H9 (cell line): ENCODE measurements at regions not wholly inside any gene's neighbourhood (a gene's known extent, or its start where the extent isn't known, plus 50 kb on each side); places are given as distances from the start of the nearest gene placed in this dataset.

Source experiments
- DNase-seq: peaks from one replicate; pipeline ENCODE4 v3.0.0-alpha.2; 2017
- H2AFZ ChIP-seq: one replicate; pipeline ENCODE4 v1.6.1; 2013; ENCODE audit warnings: mild to moderate bottlenecking, low read length, control low read depth, moderate library complexity
- H2AK5ac ChIP-seq: 2 replicates; pipeline ENCODE4 v1.6.1; 2013; ENCODE audit warnings: low read length, control low read depth, mixed read lengths; ENCODE audit not compliant: insufficient read length
- H2BK120ac ChIP-seq: one replicate; pipeline ENCODE4 v1.6.1; 2013; ENCODE audit warnings: low read depth, mild to moderate bottlenecking, low read length, control low read depth, inconsistent platforms; ENCODE audit not compliant: poor library complexity, severe bottlenecking
- H2BK12ac ChIP-seq: 2 replicates; pipeline ENCODE4 v1.6.1; 2013; ENCODE audit warnings: low read length, control low read depth, mixed read lengths, low read depth; ENCODE audit not compliant: insufficient read length
- H2BK15ac ChIP-seq: 2 replicates; pipeline ENCODE4 v1.6.1; 2013; ENCODE audit warnings: low read depth, low read length, control low read depth
- H2BK20ac ChIP-seq: one replicate; pipeline ENCODE4 v1.6.1; 2013; ENCODE audit warnings: low read depth, mild to moderate bottlenecking, low read length, control low read depth, inconsistent platforms; ENCODE audit not compliant: poor library complexity, severe bottlenecking
- H2BK5ac ChIP-seq: 2 replicates; pipeline ENCODE4 v1.6.1; 2013; ENCODE audit warnings: low read length, control low read depth, mixed read lengths; ENCODE audit not compliant: insufficient read length
- H3K14ac ChIP-seq: 2 replicates; pipeline ENCODE4 v1.6.1; 2013; ENCODE audit warnings: low read length, control low read depth; ENCODE audit not compliant: insufficient read depth
- H3K18ac ChIP-seq: 2 replicates; pipeline ENCODE4 v1.6.1; 2013; ENCODE audit warnings: low read depth, mild to moderate bottlenecking, mixed read lengths, low read length, control low read depth; ENCODE audit not compliant: insufficient read length
- H3K23ac ChIP-seq: 2 replicates; pipeline ENCODE4 v1.6.1; 2013; ENCODE audit warnings: low read length, control low read depth, mixed read lengths, low read depth; ENCODE audit not compliant: insufficient read length
- H3K23me2 ChIP-seq: 2 replicates; pipeline ENCODE4 v1.6.1; 2013; ENCODE audit warnings: low read depth, mild to moderate bottlenecking, mixed read lengths, low read length, control low read depth; ENCODE audit not compliant: insufficient read length, poor library complexity, severe bottlenecking
- H3K27ac ChIP-seq: 2 replicates; pipeline ENCODE4 v1.5.1; 2013; ENCODE audit warnings: low read length, control low read depth, mixed read lengths, low read depth; ENCODE audit not compliant: insufficient read length
- H3K27me3 ChIP-seq: 2 replicates; pipeline ENCODE4 v1.6.1; 2013; ENCODE audit warnings: low read length, control low read depth, inconsistent platforms; ENCODE audit not compliant: insufficient read depth
- H3K4ac ChIP-seq: 2 replicates; pipeline ENCODE4 v1.6.1; 2013; ENCODE audit warnings: low read depth, mild to moderate bottlenecking, control low read depth, inconsistent platforms, low read length, moderate library complexity
- H3K4me1 ChIP-seq: 2 replicates; pipeline ENCODE4 v1.6.1; 2013; ENCODE audit warnings: low read length, control low read depth, inconsistent platforms; ENCODE audit not compliant: insufficient read depth
- H3K4me2 ChIP-seq: 2 replicates; pipeline ENCODE4 v1.6.1; 2013; ENCODE audit warnings: low read length, control low read depth, mixed read lengths; ENCODE audit not compliant: insufficient read length, insufficient read depth
- H3K56ac ChIP-seq: 2 replicates; pipeline ENCODE4 v1.6.1; 2013; ENCODE audit warnings: low read depth, mild to moderate bottlenecking, mixed read lengths, low read length, control low read depth; ENCODE audit not compliant: insufficient read length
- H3K79me1 ChIP-seq: 2 replicates; pipeline ENCODE4 v1.6.1; 2013; ENCODE audit warnings: low read depth, mild to moderate bottlenecking, moderate library complexity, low read length, control low read depth, inconsistent platforms; ENCODE audit not compliant: insufficient read depth, poor library complexity, severe bottlenecking
- H3K79me2 ChIP-seq: 2 replicates; pipeline ENCODE4 v1.6.1; 2013; ENCODE audit warnings: low read length, control low read depth, inconsistent platforms; ENCODE audit not compliant: insufficient read depth
- H3K9ac ChIP-seq: 2 replicates; pipeline ENCODE4 v1.6.1; 2013; ENCODE audit warnings: low read length, control low read depth, mixed read lengths; ENCODE audit not compliant: insufficient read length; ENCODE audit errors: extremely low read depth
- H3K9me3 ChIP-seq: one replicate; pipeline ENCODE4 v1.6.1; 2013; ENCODE audit warnings: low read depth, low read length, inconsistent platforms; ENCODE audit not compliant: control insufficient read depth
- H3T11ph ChIP-seq: one replicate; pipeline ENCODE4 v1.6.1; 2013; ENCODE audit warnings: mild to moderate bottlenecking, low read length, control low read depth, inconsistent platforms
- H4K20me1 ChIP-seq: one replicate; pipeline ENCODE4 v1.6.1; 2013; ENCODE audit not compliant: control insufficient read depth, insufficient read length, insufficient read depth
- H4K5ac ChIP-seq: 2 replicates; pipeline ENCODE4 v1.6.1; 2013; ENCODE audit warnings: low read depth, mild to moderate bottlenecking, mixed read lengths, low read length, control low read depth; ENCODE audit not compliant: insufficient read length
- H4K8ac ChIP-seq: replicated peaks from 2 replicates; pipeline ENCODE4 v1.6.1; 2013; ENCODE audit warnings: low read length, control low read depth, mixed read lengths, low read depth; ENCODE audit not compliant: insufficient read length
- H4K91ac ChIP-seq: 2 replicates; pipeline ENCODE4 v1.6.1; 2013; ENCODE audit warnings: low read depth, mild to moderate bottlenecking, moderate library complexity, mixed read lengths, low read length, control low read depth; ENCODE audit not compliant: insufficient read length
- H3K27ac Mint-ChIP-seq, 3 experiments: 2 replicates in 2 of 3; 3 replicates in 1 of 3; pipeline ENCODE4 v1.8.0; 2020 to 2021; ENCODE audit warnings: mixed read lengths in 3 of 3, mild to moderate bottlenecking in 1 of 3, moderate library complexity in 1 of 3
- H3K27me3 Mint-ChIP-seq: 2 replicates; pipeline ENCODE4 v1.8.0; 2021; ENCODE audit warnings: low read depth, mild to moderate bottlenecking, moderate library complexity, mixed read lengths
- H3K36me3 Mint-ChIP-seq, 3 experiments: 2 replicates in 2 of 3; 3 replicates in 1 of 3; pipeline ENCODE4 v1.8.0; 2020 to 2021; ENCODE audit warnings: low read depth in 3 of 3, mixed read lengths in 3 of 3; ENCODE audit not compliant: insufficient read depth in 1 of 3
- H3K4me1 Mint-ChIP-seq, 2 experiments: 2 replicates each; pipeline ENCODE4 v1.8.0; 2020; ENCODE audit warnings: mixed read lengths in 2 of 2
- H3K4me3 Mint-ChIP-seq, 2 experiments: 2 replicates in 1 of 2; 3 replicates in 1 of 2; pipeline ENCODE4 v1.8.0; 2020 to 2021; ENCODE audit warnings: mild to moderate bottlenecking in 2 of 2, mixed read lengths in 2 of 2, moderate library complexity in 1 of 2
- H3K9me3 Mint-ChIP-seq, 2 experiments: 2 replicates in 1 of 2; 3 replicates in 1 of 2; pipeline ENCODE4 v1.8.0; 2020; ENCODE audit warnings: mild to moderate bottlenecking in 2 of 2, mixed read lengths in 2 of 2, moderate library complexity in 1 of 2
- CTCF ChIP-seq: fragments of 200-600 bp; sonication (generic); conservative IDR thresholded peaks from 3 replicates; pipeline ENCODE4 v1.8.0; 2021; ENCODE audit warnings: antibody characterized with exemption, mild to moderate bottlenecking
- WGBS: extraction: QIAGEN DNeasy Blood & Tissue Kit; methylation state at CpG from one replicate; pipeline ENCODE4 v1.1.7; 2013; ENCODE audit warnings: missing lambda C conversion rate, low lambda C conversion rate, mixed read lengths; ENCODE audit not compliant: insufficient read length; ENCODE audit errors: extremely low coverage; 5-methylcytosine and 5-hydroxymethylcytosine counted together

- Histone ChIP-seq H4K5ac (no peak overlapping the region), H3K14ac (no peak overlapping the region), H4K91ac (no peak overlapping the region), H3K27me3 (no peaks in the 10 kb centered on the region), H2AFZ (no peak overlapping the region), H3K4me1 (no peaks in the 10 kb centered on the region; the same call in 1 of the 2 replicates), H3K9ac (no peak overlapping the region), H2AK5ac (no peak overlapping the region), H4K8ac (no peak overlapping the region), H3K79me2 (no peaks in the 10 kb centered on the region), H3K9me3 (no peaks in the 10 kb centered on the region), H2BK120ac (no peak overlapping the region), H3K4ac (no peak overlapping the region), H3K18ac (no peak overlapping the region), H3K23ac (no peak overlapping the region), H4K20me1 (no peaks in the 10 kb centered on the region), H3K4me2 (no peak overlapping the region), H2BK20ac (no peak overlapping the region), H3K79me1 (no peaks in the 10 kb centered on the region), H3K27ac (no peak overlapping the region), H3T11ph (no peak overlapping the region), H2BK12ac (no peak overlapping the region), H2BK15ac (no peak overlapping the region), H3K23me2 (no peaks in the 10 kb centered on the region), H3K56ac (no peak overlapping the region), H2BK5ac (no peak overlapping the region)
- no peaks in the 10 kb centered on the region for H3K36me3 Mint-ChIP-seq
- no peaks in the 10 kb centered on the region for H3K9me3 Mint-ChIP-seq
- H3K27me3 Mint-ChIP-seq: no peaks in the 10 kb centered on the region
- peaks cover 3 to 4% of the 10 kb centered on the region in 2 experiments; a peak in 1 of 4 replicates for H3K4me1 Mint-ChIP-seq
- no peak for DNase-seq
- WGBS: no CpG with 5 or more reads among the region's 5 CpGs
- no peak overlapping the region for H3K27ac Mint-ChIP-seq
- no peak for TF ChIP-seq CTCF
- no peak overlapping the region for H3K4me3 Mint-ChIP-seq
These were observed 250.2 kb upstream of the MIR17HG start for GRCh38 chr13:91097269-91097668.
